SK-N-SH (cell line): ENCODE measurements at regions not wholly inside any gene's neighbourhood (a gene's known extent, or its start where the extent isn't known, plus 50 kb on each side); places are given as distances from the start of the nearest gene placed in this dataset.

ENCODE experiments used
- CTCF ChIA-PET: fragments of 300-600, 350-600 bp; formaldehyde crosslinking; extraction: SDS; loops from one replicate; lab custom pipeline; 2021; lab: Yijun Ruan, JAX
- POLR2A ChIA-PET: fragments of 350-600 bp; sonication (Branson Sonifier 250); formaldehyde crosslinking; extraction: SDS; loops from one replicate; lab custom pipeline; 2020; ENCODE audit warnings: antibody characterized with exemption, inconsistent platforms; lab: Yijun Ruan, JAX
- DNase-seq: peaks from one replicate; pipeline ENCODE4 v3.0.0; 2012
- H2AFZ ChIP-seq: fragments of 200-600 bp; sonication (generic); 2 replicates; pipeline ENCODE4 v1.8.1; 2016; ENCODE audit warnings: antibody characterized with exemption, mild to moderate bottlenecking, low read depth
- H3F3A ChIP-seq: fragments of 200-600 bp; sonication (generic); replicated peaks from 2 replicates; pipeline ENCODE3; 2016; ENCODE audit warnings: antibody characterized with exemption, mild to moderate bottlenecking; ENCODE audit not compliant: insufficient read depth
- H3K27ac ChIP-seq, 2 experiments: fragments of 200-500 bp in 1 of 2; fragments of 200-600 bp in 1 of 2; sonication (Bioruptor generic) in 1 of 2; sonication (generic), shearing (Covaris generic) in 1 of 2; 2 replicates each; pipeline versions ENCODE4 v1.5.1 to v1.6.1; 2014 to 2016; ENCODE audit warnings: low read depth in 2 of 2, inconsistent platforms in 1 of 2, low read length in 1 of 2, mild to moderate bottlenecking in 1 of 2, mixed read lengths in 1 of 2
- H3K27me3 ChIP-seq: fragments of 200-600 bp; sonication (generic), shearing (Covaris generic); 2 replicates; pipeline ENCODE4 v1.6.1; 2016; ENCODE audit warnings: mixed run types; ENCODE audit not compliant: insufficient read depth
- H3K36me3 ChIP-seq, 2 experiments: fragments of 200-500 bp in 1 of 2; fragments of 200-600 bp in 1 of 2; sonication (Bioruptor generic) in 1 of 2; sonication (generic) in 1 of 2; replicated peaks in 1 of 2; 2 replicates each; pipeline versions ENCODE3 to v1.5.1; 2014 to 2016; ENCODE audit warnings: low read length in 1 of 2, mild to moderate bottlenecking in 1 of 2; ENCODE audit not compliant: insufficient read depth in 2 of 2, control insufficient read depth in 1 of 2
- H3K4me1 ChIP-seq, 2 experiments: fragments of 200-500 bp in 1 of 2; fragments of 200-600 bp in 1 of 2; sonication (Bioruptor generic) in 1 of 2; sonication (generic), shearing (Covaris generic) in 1 of 2; 2 replicates each; pipeline versions ENCODE4 v1.5.1 to v1.6.1; 2014 to 2016; ENCODE audit warnings: low read depth in 1 of 2, low read length in 1 of 2, mixed run types in 1 of 2; ENCODE audit not compliant: insufficient read depth in 2 of 2, control insufficient read depth in 1 of 2
- H3K4me2 ChIP-seq: fragments of 200-600 bp; sonication (generic), shearing (Covaris generic); 2 replicates; pipeline ENCODE4 v1.6.1; 2017; ENCODE audit warnings: mixed run types
- H3K4me3 ChIP-seq, 2 experiments: fragments of 200-500 bp in 1 of 2; fragments of 200-600 bp in 1 of 2; sonication (Bioruptor generic) in 1 of 2; sonication (generic), shearing (Covaris generic) in 1 of 2; 2 replicates each; pipeline versions ENCODE4 v1.5.1 to v1.8.1; 2014 to 2016; ENCODE audit warnings: low read depth in 2 of 2, inconsistent platforms in 1 of 2, low read length in 1 of 2, mild to moderate bottlenecking in 1 of 2, mixed read lengths in 1 of 2, moderate library complexity in 1 of 2
- H3K79me2 ChIP-seq: fragments of 200-600 bp; sonication (generic); 2 replicates; pipeline ENCODE4 v1.8.1; 2017; ENCODE audit warnings: mild to moderate bottlenecking; ENCODE audit not compliant: insufficient read depth
- H3K9ac ChIP-seq: fragments of 200-600 bp; sonication (generic); 2 replicates; pipeline ENCODE4 v1.6.1; 2017; ENCODE audit warnings: mixed run types
- H3K9me2 ChIP-seq: fragments of 200-600 bp; sonication (generic); 2 replicates; pipeline ENCODE4 v1.6.1; 2017; ENCODE audit warnings: mixed run types
- H3K9me3 ChIP-seq: fragments of 200-600 bp; sonication (generic); 2 replicates; pipeline ENCODE4 v1.6.1; 2017; ENCODE audit warnings: mixed run types, mild to moderate bottlenecking, moderate library complexity
- H4K20me1 ChIP-seq: fragments of 200-600 bp; sonication (generic); 2 replicates; pipeline ENCODE4 v1.6.1; 2017; ENCODE audit warnings: mild to moderate bottlenecking, mixed run types; ENCODE audit not compliant: insufficient read depth
- FOXJ3 ChIP-seq: sonication (generic); formaldehyde crosslinking; IDR thresholded peaks from 2 replicates; pipeline ENCODE4 v1.5.1; 2020; ENCODE audit warnings: mild to moderate bottlenecking, missing genetic modification reagents
- FOXM1 ChIP-seq: IDR thresholded peaks from 2 replicates; pipeline ENCODE4 v1.4.0; 2012; ENCODE audit warnings: low read depth, mild to moderate bottlenecking
- GABPA ChIP-seq: IDR thresholded peaks from 2 replicates; pipeline ENCODE4 v1.4.0; 2012; ENCODE audit warnings: low read depth, mild to moderate bottlenecking
- JUND ChIP-seq: IDR thresholded peaks from 2 replicates; pipeline ENCODE4 v1.4.0; 2012
- MEF2A ChIP-seq: IDR thresholded peaks from 2 replicates; pipeline ENCODE4 v1.4.0; 2012; ENCODE audit warnings: low read depth, borderline replicate concordance
- NRF1 ChIP-seq: IDR thresholded peaks from 2 replicates; pipeline ENCODE4 v1.6.1; 2012; ENCODE audit warnings: low read depth, mild to moderate bottlenecking, low read length
- RCOR1 ChIP-seq: fragments of 150-350 bp; IDR thresholded peaks from 2 replicates; pipeline ENCODE4 v1.6.1; 2017; ENCODE audit warnings: antibody characterized with exemption, low read length
- RFX5 ChIP-seq: IDR thresholded peaks from 2 replicates; pipeline ENCODE4 v1.6.1; 2012; ENCODE audit warnings: mild to moderate bottlenecking, improper control_type of control experiment, low read length
- SIN3A ChIP-seq: IDR thresholded peaks from 2 replicates; pipeline ENCODE4 v1.6.1; 2012; ENCODE audit warnings: low read depth, mild to moderate bottlenecking, low read length, moderate library complexity, borderline replicate concordance
- SMC3 ChIP-seq: IDR thresholded peaks from 2 replicates; pipeline ENCODE4 v1.6.1; 2012; ENCODE audit warnings: low read depth, low read length, improper control_type of control experiment
- TAF1 ChIP-seq: IDR thresholded peaks from 2 replicates; pipeline ENCODE4 v1.6.1; 2012; ENCODE audit warnings: low read depth, mild to moderate bottlenecking, low read length, moderate library complexity, borderline replicate concordance
- TCF12 ChIP-seq: IDR thresholded peaks from 2 replicates; pipeline ENCODE4 v1.4.0; 2012
- TEAD4 ChIP-seq: IDR thresholded peaks from 2 replicates; pipeline ENCODE4 v1.4.0; 2012; ENCODE audit warnings: mild to moderate bottlenecking, borderline replicate concordance; ENCODE audit not compliant: insufficient read depth
- YY1 ChIP-seq: IDR thresholded peaks from 2 replicates; pipeline ENCODE4 v1.4.0; 2012; ENCODE audit warnings: low read depth, mild to moderate bottlenecking
- ZBTB33 ChIP-seq: IDR thresholded peaks from 2 replicates; pipeline ENCODE4 v1.4.0; 2012; ENCODE audit warnings: low read depth, borderline replicate concordance
- WGBS: methylation state at CpG from one replicate; pipeline ENCODE4 v1.1.6; 2017; ENCODE audit warnings: low lambda C conversion rate; 5-methylcytosine and 5-hydroxymethylcytosine counted together
- TF ChIP-seq, protein P1 (sequence below): fragments of 150-350 bp; IDR thresholded peaks from 2 replicates; pipeline ENCODE4 v1.6.1; 2017; ENCODE audit warnings: antibody characterized with exemption, low read length, low read depth, borderline replicate concordance
- TF ChIP-seq, protein P2 (sequence below): IDR thresholded peaks from 2 replicates; pipeline ENCODE4 v1.4.0; 2012; ENCODE audit warnings: low read depth, borderline replicate concordance

- ChIA-PET CTCF (interaction anchor here (0.6 kb wide), 1 partner anchor 902 kb away, joined by 3 read pairs; no protein-coding TSS in a partner anchor), POLR2A (no interaction called here)
- peaks cover 6% of the 10 kb centered on the region; the same call in 1 of the 2 replicates for H3K9me3 ChIP-seq
- no peak overlapping the region for H2AFZ ChIP-seq
- H3F3A ChIP-seq, result no peaks in the 10 kb centered on the region
- no peak for DNase-seq
- no peak overlapping the region for H3K27ac ChIP-seq
- H3K4me1 ChIP-seq, result no peaks in the 10 kb centered on the region
- H4K20me1 ChIP-seq, result no peaks in the 10 kb centered on the region
- H3K79me2 ChIP-seq, result no peaks in the 10 kb centered on the region
- H3K27me3 ChIP-seq, result no peaks in the 10 kb centered on the region
- no peaks in the 10 kb centered on the region for H3K36me3 ChIP-seq
- no peaks in the 10 kb centered on the region for H3K9me2 ChIP-seq
- H3K4me2 ChIP-seq, result no peak overlapping the region
- WGBS, result 62% methylated on average over 2 of the region's 2 CpGs
- TF ChIP-seq TCF12 (no peak), TEAD4 (no peak), JUND (no peak), RFX5 (no peak), MEF2A (no peak), SIN3A (no peak), GABPA (no peak), SMC3 (no peak), TAF1 (no peak), RCOR1 (no peak), FOXM1 (no peak), FOXJ3 (no peak), ZBTB33 (no peak)
- TF ChIP-seq, protein P1, sequence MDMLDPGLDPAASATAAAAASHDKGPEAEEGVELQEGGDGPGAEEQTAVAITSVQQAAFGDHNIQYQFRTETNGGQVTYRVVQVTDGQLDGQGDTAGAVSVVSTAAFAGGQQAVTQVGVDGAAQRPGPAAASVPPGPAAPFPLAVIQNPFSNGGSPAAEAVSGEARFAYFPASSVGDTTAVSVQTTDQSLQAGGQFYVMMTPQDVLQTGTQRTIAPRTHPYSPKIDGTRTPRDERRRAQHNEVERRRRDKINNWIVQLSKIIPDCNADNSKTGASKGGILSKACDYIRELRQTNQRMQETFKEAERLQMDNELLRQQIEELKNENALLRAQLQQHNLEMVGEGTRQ, result no peak
- H3K4me3 ChIP-seq, result no peak overlapping the region
- no peak overlapping the region for H3K9ac ChIP-seq
Measured at GRCh38 chr17:71668807-71669206, 452.0 kb upstream of the SOX9 start.

DNA sequence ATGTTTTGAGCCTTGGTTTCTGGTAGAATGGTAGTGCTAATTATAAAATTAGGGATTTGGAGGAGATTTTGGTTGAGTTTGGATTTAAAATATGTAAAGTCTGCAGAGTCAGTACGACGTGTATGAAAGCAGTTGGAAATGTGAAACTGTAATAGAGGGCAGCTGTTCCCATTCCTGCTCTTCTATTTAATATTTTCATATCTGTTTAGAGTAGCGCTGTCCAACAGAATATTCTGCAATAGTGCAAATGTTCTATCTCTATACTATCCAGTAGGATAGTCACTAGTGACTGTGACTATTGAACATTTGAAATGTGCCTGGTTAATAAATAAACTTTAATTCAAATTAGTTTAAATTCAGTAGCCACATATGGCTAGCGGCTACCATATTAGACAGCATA lies 443.4 kb upstream of the SOX9 start:
- H3K9me2 ChIP-seq, result no peaks in the 10 kb centered on the region
- no peak overlapping the region for H3K9ac ChIP-seq
- no peak for DNase-seq
- H3K27me3 ChIP-seq, result no peaks in the 10 kb centered on the region
- no peaks in the 10 kb centered on the region for H3K4me1 ChIP-seq
- no peaks in the 10 kb centered on the region for H3K36me3 ChIP-seq
- POLR2A ChIA-PET, result no interaction called here
- TF ChIP-seq NRF1, result no peak
- no peak for TF ChIP-seq TAF1
- no peak for TF ChIP-seq YY1
- no peak for TF ChIP-seq SIN3A
- TF ChIP-seq, protein P2, sequence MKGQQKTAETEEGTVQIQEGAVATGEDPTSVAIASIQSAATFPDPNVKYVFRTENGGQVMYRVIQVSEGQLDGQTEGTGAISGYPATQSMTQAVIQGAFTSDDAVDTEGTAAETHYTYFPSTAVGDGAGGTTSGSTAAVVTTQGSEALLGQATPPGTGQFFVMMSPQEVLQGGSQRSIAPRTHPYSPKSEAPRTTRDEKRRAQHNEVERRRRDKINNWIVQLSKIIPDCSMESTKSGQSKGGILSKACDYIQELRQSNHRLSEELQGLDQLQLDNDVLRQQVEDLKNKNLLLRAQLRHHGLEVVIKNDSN, result no peak
- no peak for TF ChIP-seq TEAD4
- 77% methylated on average over 4 of the region's 4 CpGs for WGBS
- CTCF ChIA-PET, result no interaction called here
- H4K20me1 ChIP-seq, result no peaks in the 10 kb centered on the region
- no peaks in the 10 kb centered on the region for H3F3A ChIP-seq
- no peak overlapping the region for H3K4me2 ChIP-seq
- H3K79me2 ChIP-seq, result no peaks in the 10 kb centered on the region
- H3K9me3 ChIP-seq, result no peaks in the 10 kb centered on the region
- H2AFZ ChIP-seq, result no peak overlapping the region
- no peak overlapping the region for H3K4me3 ChIP-seq
- H3K27ac ChIP-seq, result no peak overlapping the region
